GM12872 (cell line): ENCODE measurements at regions not wholly inside any gene's neighbourhood (a gene's known extent, or its start where the extent isn't known, plus 50 kb on each side); places are given as distances from the start of the nearest gene placed in this dataset.

Experiments used
- CTCF ChIP-seq: IDR thresholded peaks from 3 replicates; pipeline ENCODE4 v1.5.1; 2011; ENCODE audit warnings: low read depth, mild to moderate bottlenecking, low read length, moderate library complexity; ENCODE audit not compliant: insufficient read depth

- no peak for TF ChIP-seq CTCF
Measured at GRCh38 chr3:116927918-116928317, 218.3 kb downstream of the TUSC7 start.

GRCh38 chr3:116929505-116930222 lies 220.1 kb downstream of the TUSC7 start:
- no peak for TF ChIP-seq CTCF

GRCh38 chr3:116930786-116931185 lies 221.2 kb downstream of the TUSC7 start:
- TF ChIP-seq CTCF, result no peak

GRCh38 chr3:116939091-116939490 lies 229.5 kb downstream of the TUSC7 start:
- no peak for TF ChIP-seq CTCF

GRCh38 chr3:116939550-116939949 lies 230.0 kb downstream of the TUSC7 start:
- no peak for TF ChIP-seq CTCF

- TF ChIP-seq CTCF, result no peak
Measured at GRCh38 chr3:116940719-116941118, 231.1 kb downstream of the TUSC7 start.

GRCh38 chr3:116946376-116946775 lies 236.8 kb downstream of the TUSC7 start:
- no peak for TF ChIP-seq CTCF
